ENCODE measurements at regions not wholly inside any gene's neighbourhood (a gene's known extent, or its start where the extent isn't known, plus 50 kb on each side); places are given as distances from the start of the nearest gene placed in this dataset.
"Not testable (repeated sequence)": the region's sequence is repeated elsewhere in the genome, so short reads cannot be mapped to it uniquely, and the experiment has no call there.

- no peak for DNase-seq (ENCODE audit: low spot score)
Observed at GRCh38 chr5:125610892-125611291, 812.3 kb upstream of the GRAMD2B start.

DNA sequence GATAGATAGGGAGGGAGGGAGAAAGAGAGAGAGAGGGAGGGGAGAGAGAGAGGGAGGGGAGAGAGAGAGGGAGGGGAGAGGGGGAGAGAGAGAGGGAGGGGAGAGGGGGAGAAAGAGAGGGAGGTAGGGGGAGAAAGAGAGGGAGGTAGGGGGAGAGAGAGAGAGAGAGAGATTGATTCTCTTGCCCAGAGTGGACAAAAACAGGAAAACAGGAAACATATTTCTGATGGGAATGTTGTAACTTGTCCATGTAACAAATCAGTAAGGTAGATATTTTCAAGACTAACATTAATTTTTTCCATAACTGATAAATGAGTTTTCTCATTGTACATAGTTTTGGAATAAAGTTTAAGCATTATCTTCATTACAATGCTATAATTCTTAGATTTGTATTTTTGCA, 811.7 kb upstream of the GRAMD2B start:
- no peak for DNase-seq (ENCODE audit: low spot score)

DNA sequence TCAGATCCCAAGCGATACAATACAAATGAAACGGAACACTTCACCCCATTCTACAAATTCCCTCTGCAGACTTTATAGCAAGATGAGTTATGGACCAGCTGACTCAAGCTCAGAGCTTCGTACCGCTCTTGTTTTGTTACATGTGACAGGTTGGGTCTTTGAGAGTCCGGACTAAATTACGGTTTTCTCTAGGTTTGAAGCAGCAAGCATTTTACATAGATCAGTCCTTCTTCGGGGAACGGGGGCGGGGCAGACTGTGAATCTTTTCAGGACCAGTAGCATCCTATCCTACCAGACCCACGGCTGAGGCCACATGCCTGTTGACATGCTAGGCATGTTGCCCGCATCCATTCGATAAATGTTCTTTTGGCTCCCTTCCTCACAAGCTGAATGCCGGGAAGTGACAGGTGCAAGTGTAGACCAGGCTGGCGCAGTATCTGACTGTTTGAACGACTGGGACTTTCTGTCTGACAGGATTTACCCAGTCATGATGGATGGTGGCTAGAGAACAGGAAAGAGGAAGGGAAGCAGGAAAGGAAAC, 811.0 kb upstream of the GRAMD2B start:
- no peak for DNase-seq (ENCODE audit: low spot score)

GRCh38 chr5:125612776-125613175, 810.4 kb upstream of the GRAMD2B start:
- no peak for DNase-seq (ENCODE audit: low spot score)

- no peak for DNase-seq (ENCODE audit: low spot score)
Observed at GRCh38 chr5:125630237-125630636, 793.0 kb upstream of the GRAMD2B start.

DNA sequence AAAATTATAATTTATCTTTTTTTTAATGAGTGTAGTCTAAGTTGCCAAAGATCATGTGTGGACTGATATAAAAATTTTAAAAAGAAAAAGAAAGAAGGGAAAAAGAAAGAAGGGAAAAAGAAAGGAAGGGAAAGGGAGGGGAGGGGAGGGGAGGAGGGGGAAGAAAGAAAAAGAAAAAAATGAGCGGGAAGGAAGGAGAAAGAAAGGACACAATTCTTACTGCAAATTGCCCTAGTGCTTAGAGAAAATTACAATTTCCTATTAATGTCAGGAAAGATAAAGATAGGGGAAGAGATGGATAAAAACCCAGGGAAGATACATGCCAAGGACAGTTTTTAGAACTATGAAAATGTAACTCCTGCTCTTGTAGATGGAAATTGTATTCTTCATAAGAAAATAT, 789.7 kb upstream of the GRAMD2B start:
- DNase-seq (ENCODE audit: low spot score), result no peak

DNA sequence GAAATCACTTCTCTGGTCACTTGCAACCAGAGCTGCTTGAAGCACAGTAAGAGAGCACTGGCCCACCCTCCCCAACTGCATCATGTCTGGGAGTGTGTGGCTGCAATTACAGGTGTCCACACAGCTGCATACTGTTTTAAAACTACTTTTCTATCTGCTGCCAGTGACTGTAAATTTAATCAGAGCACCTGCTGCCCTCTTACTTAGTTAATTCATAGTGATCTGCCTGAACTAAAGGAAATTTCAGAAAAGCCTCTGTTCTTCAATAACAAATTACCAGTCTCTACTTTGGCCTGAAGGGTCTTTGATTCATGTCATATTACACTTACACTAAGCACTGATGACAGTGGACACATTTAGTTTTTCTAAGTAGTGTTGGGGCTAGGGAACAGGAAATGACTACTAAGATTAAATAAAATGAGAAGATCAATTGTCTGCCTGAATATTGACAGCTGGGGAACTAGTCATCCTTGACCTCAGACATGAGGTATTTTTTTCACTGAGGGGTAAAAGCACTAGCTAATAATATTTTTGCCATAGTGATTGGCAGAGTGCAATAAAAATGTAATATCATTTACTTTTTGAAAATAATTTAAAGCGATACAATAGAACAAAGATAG, 788.9 kb upstream of the GRAMD2B start:
- no peak for DNase-seq (ENCODE audit: low spot score)

- no peak for DNase-seq (ENCODE audit: low spot score)
Observed at GRCh38 chr5:125639858-125640257, 783.4 kb upstream of the GRAMD2B start.

GRCh38 chr5:125652761-125653160, 770.4 kb upstream of the GRAMD2B start:
- DNase-seq (ENCODE audit: low spot score), result no peak

- no peak for DNase-seq (ENCODE audit: low spot score)
Observed at GRCh38 chr5:125654392-125654791, 768.8 kb upstream of the GRAMD2B start.

DNA sequence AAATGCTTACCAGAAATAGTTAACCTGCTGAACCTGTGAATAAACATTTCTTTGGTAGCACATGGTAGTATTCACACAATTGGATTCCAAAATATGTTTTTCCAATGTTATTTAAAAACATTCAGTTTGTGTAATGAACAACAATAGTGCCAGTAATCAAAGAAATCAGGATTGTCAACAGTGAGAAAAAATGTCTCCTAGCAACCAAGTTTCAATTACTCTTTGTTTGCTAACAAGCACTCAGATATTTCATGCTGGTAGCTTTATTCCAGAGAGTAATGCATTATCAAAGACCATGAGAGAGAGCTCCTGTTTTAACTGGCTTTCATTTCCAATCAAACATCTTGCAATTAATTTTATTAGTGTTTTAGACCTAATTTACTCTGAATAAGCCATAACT, 768.1 kb upstream of the GRAMD2B start:
- no peak for DNase-seq (ENCODE audit: low spot score)

GRCh38 chr5:125657936-125658335, 765.3 kb upstream of the GRAMD2B start:
- DNase-seq (ENCODE audit: low spot score), result no peak

DNA sequence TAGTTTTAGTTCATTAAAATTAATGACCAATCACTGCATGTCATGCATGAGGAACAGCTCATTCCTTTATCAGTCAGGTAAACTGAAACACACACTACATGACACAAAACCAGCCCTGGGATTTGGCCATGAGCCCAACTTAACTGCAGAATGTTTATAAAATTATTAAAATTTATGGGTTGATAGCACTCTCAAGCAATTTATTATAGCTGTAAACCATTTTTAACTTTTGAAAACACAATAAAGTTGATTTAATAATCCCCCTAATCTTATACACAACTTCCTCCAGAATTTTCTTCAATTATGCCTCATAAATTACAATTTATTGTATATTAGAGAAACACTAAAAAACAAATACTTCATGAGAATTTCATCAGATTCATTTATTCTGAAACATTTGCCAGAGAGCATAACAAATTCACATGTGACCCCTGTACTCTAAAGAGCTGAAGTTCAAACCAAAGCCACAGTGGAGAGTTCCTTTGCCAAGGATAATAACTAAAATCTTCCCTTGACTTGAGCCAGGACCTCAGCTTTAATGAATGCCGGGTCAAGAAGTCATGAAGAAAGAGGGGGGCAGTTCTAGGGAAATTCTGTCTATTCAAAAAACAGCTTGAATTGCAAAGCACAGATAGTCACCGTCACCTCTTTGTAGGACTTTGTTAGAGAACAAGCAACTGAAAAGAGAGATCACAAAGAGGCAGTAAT, 763.7 kb upstream of the GRAMD2B start:
- DNase-seq (ENCODE audit: low spot score), result no peak

- DNase-seq (ENCODE audit: low spot score), result no peak
Observed at GRCh38 chr5:125660231-125660895, 762.8 kb upstream of the GRAMD2B start.

DNA sequence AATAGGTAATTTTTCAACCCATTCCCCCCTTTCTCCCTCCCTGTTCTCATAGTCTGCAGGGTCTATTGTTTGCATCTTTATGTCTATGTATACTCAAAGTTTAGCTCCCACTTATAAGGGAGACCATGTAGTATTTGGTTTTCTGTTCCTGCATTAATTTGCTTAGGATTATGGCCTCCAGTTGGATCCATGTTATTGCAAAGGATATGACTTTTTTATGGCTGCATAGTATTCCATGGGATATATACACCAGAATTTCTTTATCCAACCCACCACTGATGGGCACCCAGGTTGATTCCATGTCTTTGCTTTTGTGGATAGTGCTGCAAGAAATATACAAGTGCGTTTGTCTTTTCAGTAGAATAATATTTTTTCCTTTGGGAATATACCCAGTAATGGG, 761.6 kb upstream of the GRAMD2B start:
- DNase-seq (ENCODE audit: low spot score), result no peak

GRCh38 chr5:125668884-125669283, 754.3 kb upstream of the GRAMD2B start:
- peak; percentile 52 for DNase-seq (ENCODE audit: low spot score)

GRCh38 chr5:125673359-125673950, 749.8 kb upstream of the GRAMD2B start:
- no peak for DNase-seq (ENCODE audit: low spot score)

DNA sequence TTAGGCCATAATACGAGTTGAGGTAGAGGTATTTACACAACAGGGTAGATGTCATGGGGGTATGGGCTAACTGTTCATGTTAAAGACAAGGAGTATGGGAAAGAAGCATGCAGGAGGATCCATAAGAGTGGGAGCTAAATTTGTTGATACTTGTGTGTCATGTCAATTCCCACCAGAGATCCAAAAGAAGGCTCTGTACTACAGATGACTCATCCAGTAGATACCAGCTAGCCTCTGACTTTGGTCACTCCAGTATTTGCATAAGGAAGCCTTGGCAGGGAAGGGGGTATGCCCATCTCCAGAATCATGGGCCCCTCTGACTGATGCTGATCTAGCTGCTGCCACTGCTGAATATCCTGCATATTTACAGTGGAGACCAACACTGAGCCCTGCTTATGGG, 743.7 kb upstream of the GRAMD2B start:
- DNase-seq (ENCODE audit: low spot score), result no peak

GRCh38 chr5:125683669-125684068, 739.5 kb upstream of the GRAMD2B start:
- DNase-seq (ENCODE audit: low spot score), result no peak

DNA sequence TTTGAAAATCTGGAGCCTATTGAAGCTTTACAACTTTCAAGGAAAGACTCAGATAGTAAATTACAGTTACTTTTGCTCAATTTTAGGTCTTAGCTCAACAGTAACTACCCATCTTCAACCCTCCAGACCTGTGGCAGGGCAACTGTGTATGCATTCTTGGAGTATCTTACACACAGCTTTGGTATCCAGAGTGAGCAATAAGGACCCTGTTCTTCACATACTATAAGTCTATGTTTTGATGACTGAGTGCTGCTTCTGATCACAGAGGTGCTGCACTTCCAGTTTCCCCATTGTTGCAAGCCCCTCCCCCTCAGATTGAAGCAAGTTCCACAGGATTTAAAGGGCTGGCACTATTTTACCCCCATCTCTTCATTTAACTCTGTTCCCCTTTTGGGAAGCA, 737.4 kb upstream of the GRAMD2B start:
- DNase-seq (ENCODE audit: low spot score), result no peak

DNA sequence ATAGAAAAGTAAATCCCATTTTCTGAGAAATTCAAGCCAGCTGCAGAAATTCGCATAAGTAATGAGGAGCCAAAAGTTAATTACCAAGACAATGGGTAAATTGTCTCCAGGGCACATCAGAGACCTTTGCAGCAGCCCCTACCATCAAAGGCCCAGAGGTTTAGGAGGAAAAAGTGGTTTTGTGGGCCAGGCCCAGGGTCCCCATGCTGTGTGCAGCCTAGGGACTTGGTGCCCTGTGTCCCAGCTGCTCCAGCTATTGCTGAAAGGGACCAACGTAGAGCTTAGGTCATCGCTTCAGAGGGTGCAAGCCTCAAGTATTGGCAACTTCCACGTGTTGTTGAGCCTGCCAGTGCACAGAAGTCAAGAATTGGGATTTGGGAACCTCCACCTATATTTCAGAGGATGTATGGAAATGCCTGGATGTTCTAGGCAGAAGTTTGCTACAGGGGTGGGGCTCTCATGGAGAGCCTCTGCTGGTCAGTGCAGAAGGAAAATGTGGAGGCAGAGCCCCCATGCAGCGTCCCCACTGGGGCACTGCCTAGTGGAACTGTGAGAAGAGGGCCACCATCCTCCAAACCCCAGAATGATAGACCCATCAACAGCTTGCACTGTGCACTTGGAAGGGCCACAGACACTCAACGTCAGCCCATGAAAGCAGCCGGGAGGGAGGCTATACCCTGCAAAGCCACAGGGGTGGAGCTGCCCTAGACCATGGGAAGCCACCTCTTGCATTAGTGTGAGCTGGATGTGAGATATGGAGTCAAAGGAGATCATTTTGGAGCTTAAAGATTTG, 731.3 kb upstream of the GRAMD2B start:
- not testable (repeated sequence) for DNase-seq (ENCODE audit: low spot score)

Data from D341Med (cell line).